HG02588 (cell line): ENCODE measurements at regions not wholly inside any gene's neighbourhood (a gene's known extent, or its start where the extent isn't known, plus 50 kb on each side); places are given as distances from the start of the nearest gene placed in this dataset.

ENCODE experiments used
- ATAC-seq: cut with Tn5 transposase; IDR thresholded peaks from one replicate; pipeline ENCODE4 v1.9.1; 2021; ENCODE audit warnings: mild to moderate bottlenecking, moderate library complexity; ENCODE audit not compliant: unreplicated experiment

GRCh38 chr7:24469118-24469517 is 104.1 kb upstream of the PALS2 start:
- no peak for ATAC-seq

GRCh38 chr7:24472093-24472492 is 101.2 kb upstream of the PALS2 start:
- ATAC-seq, result no peak

GRCh38 chr7:24475166-24475961 is 97.9 kb upstream of the PALS2 start:
- no peak for ATAC-seq

GRCh38 chr7:24476227-24476626 is 97.0 kb upstream of the PALS2 start:
- ATAC-seq, result no peak

- ATAC-seq, result no peak
Observed at GRCh38 chr7:24477398-24478136, 95.7 kb upstream of the PALS2 start.

- no peak for ATAC-seq
Observed at GRCh38 chr7:24478137-24478655, 95.1 kb upstream of the PALS2 start.

GRCh38 chr7:24480501-24480900 is 92.8 kb upstream of the PALS2 start:
- ATAC-seq, result no peak

- ATAC-seq, result no peak
Observed at GRCh38 chr7:24483804-24484203, 89.4 kb upstream of the PALS2 start.

- ATAC-seq, result no peak
Observed at GRCh38 chr7:24492576-24492975, 80.7 kb upstream of the PALS2 start.

GRCh38 chr7:24494832-24495231 is 78.4 kb upstream of the PALS2 start:
- ATAC-seq, result no peak

- no peak for ATAC-seq
Observed at GRCh38 chr7:24496036-24496435, 77.2 kb upstream of the PALS2 start.

- ATAC-seq, result no peak
Observed at GRCh38 chr7:24498439-24498838, 74.8 kb upstream of the PALS2 start.

- ATAC-seq, result no peak
Observed at GRCh38 chr7:24499871-24500270, 73.4 kb upstream of the PALS2 start.

- ATAC-seq, result no peak
Observed at GRCh38 chr7:24500599-24500998, 72.7 kb upstream of the PALS2 start.

GRCh38 chr7:24501009-24501408 is 72.2 kb upstream of the PALS2 start:
- no peak for ATAC-seq

GRCh38 chr7:24501443-24502134 is 71.7 kb upstream of the PALS2 start:
- no peak for ATAC-seq

- no peak for ATAC-seq
Observed at GRCh38 chr7:24502135-24502488, 71.1 kb upstream of the PALS2 start.

- no peak for ATAC-seq
Observed at GRCh38 chr7:24503506-24503905, 69.7 kb upstream of the PALS2 start.

GRCh38 chr7:24504040-24504439 is 69.2 kb upstream of the PALS2 start:
- no peak for ATAC-seq

GRCh38 chr7:24504836-24505235 is 68.4 kb upstream of the PALS2 start:
- ATAC-seq, result no peak

GRCh38 chr7:24505968-24506367 is 67.3 kb upstream of the PALS2 start:
- ATAC-seq, result no peak

- ATAC-seq, result no peak
Observed at GRCh38 chr7:24508316-24508715, 64.9 kb upstream of the PALS2 start.
